ENCODE measurements at regions not wholly inside any gene's neighbourhood (a gene's known extent, or its start where the extent isn't known, plus 50 kb on each side); places are given as distances from the start of the nearest gene placed in this dataset.
A peak's percentile ranks its signal among the peaks of the same experiment; 100 is the strongest.

DNA sequence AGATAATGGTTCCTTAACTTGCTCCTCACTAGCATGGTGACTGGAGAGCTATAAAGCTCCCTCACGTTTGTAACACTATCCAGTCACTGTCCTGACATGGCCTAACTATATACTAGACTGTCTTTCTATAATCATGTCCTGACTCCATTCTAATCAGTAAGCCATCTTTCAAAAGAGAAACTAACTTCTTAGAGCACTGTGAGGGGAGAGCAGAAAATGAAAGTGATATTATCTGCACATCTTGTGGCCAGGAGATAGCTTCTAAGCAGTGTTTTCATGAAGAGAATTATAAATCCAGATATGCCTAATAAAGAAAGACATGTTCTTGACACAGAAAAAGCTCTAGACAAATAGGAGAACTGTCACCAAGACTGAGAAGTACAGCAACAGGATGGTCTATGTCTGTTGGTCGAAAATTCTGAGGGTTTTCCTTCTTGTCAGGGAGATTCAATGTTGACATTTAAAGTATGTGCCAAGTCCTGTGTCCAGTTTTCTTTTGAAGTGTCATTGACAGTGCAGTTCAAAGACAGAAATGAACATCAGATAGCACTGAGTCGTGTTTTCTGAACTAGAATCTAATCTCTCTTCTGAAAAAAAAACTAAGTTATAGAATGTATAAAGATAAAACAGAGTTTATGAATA lies 230.6 kb upstream of the PEX5L start:
- Mint-ChIP-seq H3K4me3 (peak overlapping the region; percentile 1), H3K27ac (peak overlapping the region; percentile 76), H3K9me3 (ENCODE audit: insufficient read depth) (peaks cover 7% of the 10 kb centered on the region), H3K27me3 (ENCODE audit: low read depth) (no peaks in the 10 kb centered on the region), H3K4me1 (ENCODE audit: low read depth) (peaks cover 17% of the 10 kb centered on the region), H3K36me3 (ENCODE audit: low read depth) (no peaks in the 10 kb centered on the region)
- DNase-seq (no peak), ATAC-seq (peak; percentile 95)
- CTCF ChIA-PET = no interaction called here
- POLR2A ChIA-PET = no interaction called here

DNA sequence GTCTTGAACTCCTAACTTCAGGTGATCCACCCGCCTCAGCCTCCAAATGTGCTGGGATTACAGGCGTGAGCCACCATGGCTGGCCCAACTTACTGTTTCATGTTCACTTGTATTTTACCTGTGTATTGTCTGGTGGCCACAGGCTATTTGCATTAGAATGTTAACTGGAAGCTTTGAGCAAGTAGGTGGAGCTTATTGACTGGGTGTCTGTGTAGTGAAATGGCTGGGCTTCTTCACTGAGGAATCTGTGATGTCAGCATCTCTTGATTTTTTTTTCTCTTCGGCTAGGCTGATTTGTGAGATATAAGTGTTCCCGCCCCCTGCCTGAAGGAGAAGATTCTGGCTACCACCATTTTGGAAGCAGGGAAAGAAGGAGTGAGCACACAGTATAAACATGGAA lies 237.8 kb upstream of the PEX5L start:
- Mint-ChIP-seq H3K4me3 (no peak overlapping the region), H3K27me3 (ENCODE audit: low read depth) (peaks cover 2% of the 10 kb centered on the region), H3K36me3 (ENCODE audit: low read depth) (no peaks in the 10 kb centered on the region), H3K4me1 (ENCODE audit: low read depth) (no peaks in the 10 kb centered on the region), H3K27ac (no peak overlapping the region), H3K9me3 (ENCODE audit: insufficient read depth) (peaks cover 3% of the 10 kb centered on the region)
- DNase-seq (no peak), ATAC-seq (no peak)
- CTCF ChIA-PET = no interaction called here
- POLR2A ChIA-PET = interaction anchor here (0.6 kb wide), 1 partner anchor 294 kb away, joined by 4 read pairs; no protein-coding TSS in a partner anchor

DNA sequence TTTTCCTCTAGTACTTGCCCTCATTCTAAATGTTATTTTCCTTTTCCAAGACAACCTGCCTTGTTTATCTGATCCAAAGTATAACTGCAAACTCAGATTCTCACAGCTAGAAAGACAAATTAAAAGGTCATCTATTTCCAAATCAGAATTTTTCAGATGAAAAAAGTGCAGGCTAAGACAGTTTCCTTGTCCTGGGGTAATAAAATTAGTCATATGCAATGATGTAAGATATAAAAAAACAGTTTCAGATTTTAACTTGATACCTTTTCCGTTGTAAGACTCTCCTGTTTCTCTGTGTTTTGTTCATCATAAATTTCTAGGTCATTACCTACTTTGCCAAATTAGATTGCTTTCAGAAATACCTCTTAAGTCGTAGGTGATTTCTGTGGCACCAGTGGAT lies 238.4 kb upstream of the PEX5L start:
- Mint-ChIP-seq H3K9me3 (ENCODE audit: insufficient read depth) (peaks cover 3% of the 10 kb centered on the region), H3K4me3 (no peak overlapping the region), H3K36me3 (ENCODE audit: low read depth) (no peaks in the 10 kb centered on the region), H3K4me1 (ENCODE audit: low read depth) (no peaks in the 10 kb centered on the region), H3K27ac (no peak overlapping the region), H3K27me3 (ENCODE audit: low read depth) (peaks cover 2% of the 10 kb centered on the region)
- ATAC-seq (no peak), DNase-seq (no peak)
- ChIA-PET CTCF (no interaction called here), POLR2A (no interaction called here)

DNA sequence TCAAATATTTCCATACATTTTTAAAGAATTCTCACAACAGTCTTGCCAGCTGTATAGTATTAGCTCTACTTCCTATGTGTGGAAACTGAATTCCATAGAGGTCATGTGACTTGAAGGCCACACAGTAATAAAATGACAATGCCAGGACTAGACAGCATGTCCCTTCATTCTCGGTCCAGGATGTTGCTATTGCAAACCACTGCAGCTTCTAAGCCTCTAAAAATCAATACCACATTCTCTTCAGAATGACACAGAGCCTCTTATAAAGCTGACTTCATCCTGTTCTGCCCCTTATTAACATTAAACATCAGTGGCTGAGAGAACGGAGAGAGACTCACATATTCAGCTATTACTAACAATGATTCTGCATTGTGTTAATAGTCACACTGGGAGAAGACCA lies 240.3 kb upstream of the PEX5L start:
- Mint-ChIP-seq H3K4me3 (no peak overlapping the region), H3K27ac (no peak overlapping the region), H3K27me3 (ENCODE audit: low read depth) (peaks cover 2% of the 10 kb centered on the region), H3K4me1 (ENCODE audit: low read depth) (no peaks in the 10 kb centered on the region), H3K36me3 (ENCODE audit: low read depth) (no peaks in the 10 kb centered on the region), H3K9me3 (ENCODE audit: insufficient read depth) (no peaks in the 10 kb centered on the region)
- DNase-seq = no peak
- no peak for ATAC-seq
- ChIA-PET POLR2A (no interaction called here), CTCF (no interaction called here)

DNA sequence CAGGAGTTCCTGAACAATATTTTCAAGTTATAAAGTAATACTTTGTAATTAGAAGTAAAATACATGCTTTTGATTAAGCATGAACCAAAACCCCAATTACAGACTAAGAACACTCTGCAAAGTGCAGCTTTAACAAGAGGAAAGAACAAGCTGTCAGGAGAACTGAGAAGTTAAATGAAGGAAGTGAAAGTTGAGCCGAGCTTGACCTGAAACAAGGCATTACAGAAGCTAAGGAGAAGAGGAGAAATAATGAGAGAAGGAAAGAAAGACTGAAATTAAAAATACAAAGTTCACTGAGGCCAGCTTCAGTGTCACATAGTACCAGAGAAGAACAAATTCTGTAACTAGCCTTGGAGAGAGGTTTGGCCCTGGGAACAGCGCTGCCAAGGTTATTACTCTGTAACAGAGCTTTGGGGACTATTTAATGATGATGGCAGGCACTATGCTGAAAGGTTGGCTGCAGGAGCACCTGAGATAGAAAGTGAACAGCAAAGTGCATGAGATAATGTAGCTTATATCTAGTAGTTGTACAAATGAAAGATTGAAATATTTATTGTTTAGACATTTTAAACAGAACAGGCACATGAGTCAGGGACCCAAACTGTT lies 241.9 kb upstream of the PEX5L start:
- Mint-ChIP-seq H3K9me3 (ENCODE audit: insufficient read depth) (no peaks in the 10 kb centered on the region), H3K27me3 (ENCODE audit: low read depth) (peaks cover 2% of the 10 kb centered on the region), H3K27ac (no peak overlapping the region), H3K4me3 (no peak overlapping the region), H3K4me1 (ENCODE audit: low read depth) (no peaks in the 10 kb centered on the region), H3K36me3 (ENCODE audit: low read depth) (no peaks in the 10 kb centered on the region)
- no peak for DNase-seq
- ChIA-PET POLR2A (no interaction called here), CTCF (no interaction called here)
- no peak for ATAC-seq

DNA sequence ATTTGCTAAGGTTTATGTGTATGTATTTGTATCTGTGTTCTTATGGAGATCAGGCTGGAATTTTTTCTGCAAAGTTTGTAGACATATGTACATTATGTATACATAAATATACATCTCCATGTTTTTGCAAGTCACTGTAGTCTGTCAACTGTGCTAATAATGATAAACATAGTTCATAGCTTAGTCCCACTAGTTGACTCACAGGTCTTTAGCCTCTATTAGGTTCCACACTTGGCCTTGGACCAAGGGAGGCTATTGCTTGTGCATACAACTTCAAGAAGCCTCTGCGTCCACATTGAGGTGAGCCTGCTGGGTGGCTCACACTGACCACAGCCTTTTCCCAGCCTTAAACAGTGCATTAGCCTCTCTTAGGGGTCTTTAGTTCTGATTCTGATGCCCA lies 243.8 kb upstream of the PEX5L start:
- Mint-ChIP-seq H3K27me3 (ENCODE audit: low read depth) (peaks cover 2% of the 10 kb centered on the region), H3K36me3 (ENCODE audit: low read depth) (no peaks in the 10 kb centered on the region), H3K27ac (no peak overlapping the region), H3K9me3 (ENCODE audit: insufficient read depth) (no peaks in the 10 kb centered on the region), H3K4me1 (ENCODE audit: low read depth) (no peaks in the 10 kb centered on the region), H3K4me3 (no peak overlapping the region)
- ATAC-seq = no peak
- no peak for DNase-seq
- ChIA-PET CTCF (no interaction called here), POLR2A (no interaction called here)

DNA sequence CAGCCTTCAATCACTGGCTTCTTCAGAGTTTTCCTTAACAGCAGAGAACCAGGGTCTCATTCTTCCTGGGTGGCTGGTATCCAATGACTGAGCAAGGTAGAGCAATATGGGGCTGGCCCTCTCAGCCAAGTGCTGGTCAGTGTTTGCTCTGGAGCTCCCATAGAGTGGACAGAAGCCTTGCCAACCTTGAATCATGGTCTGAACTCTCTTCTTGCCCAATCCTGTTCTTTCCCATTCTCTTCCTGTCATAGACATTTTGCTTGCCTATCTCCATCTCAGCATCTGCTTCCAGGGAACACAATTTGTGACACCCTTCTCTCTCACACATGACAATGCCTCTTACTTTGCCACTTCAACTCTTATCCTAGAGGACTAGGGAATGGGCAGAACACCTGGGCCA lies 245.6 kb upstream of the PEX5L start:
- ChIA-PET CTCF (no interaction called here), POLR2A (no interaction called here)
- no peaks in the 10 kb centered on the region for H3K9me3 Mint-ChIP-seq (ENCODE audit: insufficient read depth)

DNA sequence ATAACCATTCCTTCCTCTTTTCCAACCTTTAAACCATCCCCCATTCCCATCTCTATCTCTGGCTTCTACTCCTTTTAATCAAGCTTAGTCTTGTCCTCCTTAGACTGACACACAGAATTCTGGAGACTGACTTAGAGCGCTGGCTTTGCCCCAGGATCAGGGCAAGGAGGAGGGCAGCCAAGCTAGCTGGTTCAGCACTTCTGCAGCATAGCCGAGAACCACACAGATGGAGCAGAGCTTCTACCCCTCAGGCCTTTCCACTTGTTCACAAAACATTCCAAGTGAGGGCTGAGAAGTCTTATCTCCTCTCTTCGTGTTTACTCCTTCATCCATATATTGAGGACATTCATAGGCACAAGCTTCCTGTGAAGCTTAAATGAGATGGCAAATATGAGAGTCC lies 246.5 kb upstream of the PEX5L start:
- ChIA-PET CTCF (no interaction called here), POLR2A (no interaction called here)
- DNase-seq (no peak), ATAC-seq (no peak)
- no peaks in the 10 kb centered on the region for H3K36me3 Mint-ChIP-seq (ENCODE audit: low read depth)
- peaks cover 2% of the 10 kb centered on the region for H3K27me3 Mint-ChIP-seq (ENCODE audit: low read depth)
- H3K4me3 Mint-ChIP-seq = no peak overlapping the region
- no peaks in the 10 kb centered on the region for H3K4me1 Mint-ChIP-seq (ENCODE audit: low read depth)
- no peaks in the 10 kb centered on the region for H3K9me3 Mint-ChIP-seq (ENCODE audit: insufficient read depth)
- H3K27ac Mint-ChIP-seq = no peak overlapping the region

More for the DNA sequence above, 245.6 kb upstream of the PEX5L start:
- H3K27ac Mint-ChIP-seq = no peak overlapping the region
- no peak for DNase-seq
- H3K4me1 Mint-ChIP-seq (ENCODE audit: low read depth) = no peaks in the 10 kb centered on the region
- no peak overlapping the region for H3K4me3 Mint-ChIP-seq
- peaks cover 2% of the 10 kb centered on the region for H3K27me3 Mint-ChIP-seq (ENCODE audit: low read depth)
- H3K36me3 Mint-ChIP-seq (ENCODE audit: low read depth) = no peaks in the 10 kb centered on the region
- no peak for ATAC-seq

DNA sequence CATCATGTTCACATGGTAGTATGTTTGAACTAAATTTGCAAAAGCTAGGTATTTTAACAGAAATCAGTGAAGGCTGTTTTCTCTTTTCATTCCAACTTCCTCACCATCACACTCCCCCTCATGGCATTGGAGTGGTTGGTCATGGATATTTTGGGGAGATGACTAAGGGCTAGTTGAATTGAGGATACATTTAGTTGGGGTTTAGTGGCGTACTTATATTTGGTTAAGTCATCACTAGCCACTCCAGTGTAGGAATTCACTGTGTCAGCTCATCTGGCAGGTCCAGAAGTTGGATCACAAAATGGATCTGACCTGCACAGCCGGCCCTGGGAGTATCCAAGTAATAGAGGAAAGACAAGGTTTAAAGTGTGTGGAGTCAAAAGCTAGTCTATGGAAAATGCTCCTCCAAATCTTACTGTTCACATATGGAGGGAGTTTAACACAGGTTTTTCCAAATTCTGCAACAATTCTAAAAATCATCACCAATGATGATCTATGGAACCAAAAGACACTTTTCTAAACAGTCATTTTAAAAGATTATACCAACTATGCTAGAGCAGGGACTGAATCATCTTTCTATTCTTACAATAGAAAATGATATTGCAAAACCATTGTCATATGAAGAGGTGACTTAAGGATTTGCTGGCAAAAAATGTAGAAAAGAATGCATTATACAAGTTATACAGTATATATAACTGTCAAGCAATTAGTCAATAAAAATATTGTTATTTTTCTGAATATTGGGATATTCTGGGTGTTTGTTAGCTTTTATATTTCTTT lies 247.8 kb upstream of the PEX5L start:
- ChIA-PET POLR2A (no interaction called here), CTCF (no interaction called here)
- Mint-ChIP-seq H3K27me3 (ENCODE audit: low read depth) (no peaks in the 10 kb centered on the region), H3K27ac (no peak overlapping the region), H3K36me3 (ENCODE audit: low read depth) (no peaks in the 10 kb centered on the region), H3K9me3 (ENCODE audit: insufficient read depth) (no peaks in the 10 kb centered on the region), H3K4me1 (ENCODE audit: low read depth) (no peaks in the 10 kb centered on the region), H3K4me3 (no peak overlapping the region)
- no peak for DNase-seq
- no peak for ATAC-seq

DNA sequence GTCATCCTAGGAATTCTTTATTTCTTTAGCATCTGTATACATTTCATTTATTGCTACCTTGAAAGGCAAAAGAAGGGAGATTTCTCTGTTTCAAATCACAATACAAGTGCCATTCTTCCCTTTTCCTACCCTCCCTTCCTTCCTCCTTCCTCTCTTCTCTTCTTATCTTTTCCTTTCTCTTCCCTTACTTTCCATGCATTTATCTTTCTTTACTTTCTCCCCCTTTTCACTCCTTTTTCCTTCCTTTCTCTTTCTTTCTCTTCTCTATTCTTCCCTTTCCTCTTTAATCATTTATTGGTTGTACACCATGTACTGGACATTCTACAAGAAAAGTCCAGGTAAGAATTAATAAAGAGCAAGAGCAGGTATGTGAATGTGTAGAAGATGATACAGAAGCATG lies 251.0 kb upstream of the PEX5L start:
- DNase-seq (no peak), ATAC-seq (no peak)
- ChIA-PET CTCF (no interaction called here), POLR2A (no interaction called here)
- no peaks in the 10 kb centered on the region for H3K4me1 Mint-ChIP-seq (ENCODE audit: low read depth)
- H3K9me3 Mint-ChIP-seq (ENCODE audit: insufficient read depth) = no peaks in the 10 kb centered on the region
- H3K27me3 Mint-ChIP-seq (ENCODE audit: low read depth) = no peaks in the 10 kb centered on the region
- H3K27ac Mint-ChIP-seq = no peak overlapping the region
- H3K36me3 Mint-ChIP-seq (ENCODE audit: low read depth) = no peaks in the 10 kb centered on the region
- no peak overlapping the region for H3K4me3 Mint-ChIP-seq

DNA sequence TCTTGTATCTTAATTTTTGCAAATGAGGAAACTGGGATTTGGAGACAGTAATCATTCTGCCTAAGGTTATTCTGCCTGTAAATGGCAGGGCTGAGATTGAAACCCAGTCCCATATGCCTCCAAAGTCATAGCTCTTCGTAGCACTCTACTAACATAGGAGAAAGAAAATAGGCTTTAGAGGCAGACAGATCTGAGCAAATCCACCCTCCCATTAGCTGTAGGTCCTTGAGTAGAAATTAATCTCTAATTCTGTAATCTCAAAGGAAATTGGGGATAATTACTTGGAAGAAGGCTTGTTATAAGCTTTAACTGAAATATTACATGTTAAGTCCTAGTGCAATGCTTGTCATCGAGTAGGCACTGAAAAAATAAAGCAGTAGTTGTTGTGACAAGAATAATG lies 252.1 kb upstream of the PEX5L start:
- H3K9me3 Mint-ChIP-seq (ENCODE audit: insufficient read depth) = no peaks in the 10 kb centered on the region
- H3K4me3 Mint-ChIP-seq = no peak overlapping the region

DNA sequence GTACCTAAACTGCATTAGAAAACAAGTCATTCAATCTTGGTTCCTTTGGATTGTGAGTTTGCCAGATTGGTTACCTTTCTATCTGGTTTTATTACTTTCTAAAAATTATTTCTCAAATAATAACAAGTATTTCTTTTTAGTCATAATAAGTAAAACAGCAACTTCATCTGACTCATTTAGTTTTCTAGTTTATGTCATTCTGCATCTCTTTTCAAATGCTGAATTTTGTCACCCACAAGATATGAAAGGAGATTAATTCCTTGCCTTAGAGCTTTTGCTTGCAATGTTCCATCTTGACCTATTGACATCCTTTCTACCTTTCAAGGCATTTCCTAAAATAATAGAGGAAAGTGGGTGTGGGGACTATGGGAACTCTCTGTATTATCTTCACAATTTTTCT lies 253.6 kb upstream of the PEX5L start:
- CTCF ChIA-PET = no interaction called here
- Mint-ChIP-seq H3K27ac (no peak overlapping the region), H3K27me3 (ENCODE audit: low read depth) (no peaks in the 10 kb centered on the region), H3K4me3 (no peak overlapping the region), H3K4me1 (ENCODE audit: low read depth) (no peaks in the 10 kb centered on the region), H3K36me3 (ENCODE audit: low read depth) (no peaks in the 10 kb centered on the region), H3K9me3 (ENCODE audit: insufficient read depth) (no peaks in the 10 kb centered on the region)
- no peak for DNase-seq
- POLR2A ChIA-PET = no interaction called here
- no peak for ATAC-seq

More for the DNA sequence above, 252.1 kb upstream of the PEX5L start:
- ATAC-seq (no peak), DNase-seq (no peak)
- Mint-ChIP-seq H3K27ac (no peak overlapping the region), H3K27me3 (ENCODE audit: low read depth) (no peaks in the 10 kb centered on the region), H3K4me1 (ENCODE audit: low read depth) (no peaks in the 10 kb centered on the region), H3K36me3 (ENCODE audit: low read depth) (no peaks in the 10 kb centered on the region)
- ChIA-PET CTCF (no interaction called here), POLR2A (no interaction called here)
